GM19328 (cell line): ENCODE measurements at regions not wholly inside any gene's neighbourhood (a gene's known extent, or its start where the extent isn't known, plus 50 kb on each side); places are given as distances from the start of the nearest gene placed in this dataset.

Experiments
- ATAC-seq: cut with Tn5 transposase; IDR thresholded peaks from one replicate; pipeline ENCODE4 v1.9.1; 2021; ENCODE audit warnings: mild to moderate bottlenecking, moderate library complexity; ENCODE audit not compliant: unreplicated experiment

GRCh38 chr3:127132876-127133275 lies 60.1 kb upstream of the PRR23E start:
- no peak for ATAC-seq

GRCh38 chr3:127133971-127134370 lies 59.0 kb upstream of the PRR23E start:
- no peak for ATAC-seq

- ATAC-seq = no peak
Measured at GRCh38 chr3:127134466-127134865, 58.5 kb upstream of the PRR23E start.

GRCh38 chr3:127134887-127135240 lies 58.1 kb upstream of the PRR23E start:
- no peak for ATAC-seq

- ATAC-seq = no peak
Measured at GRCh38 chr3:127135241-127136023, 57.5 kb upstream of the PRR23E start.

GRCh38 chr3:127136024-127136600 lies 56.8 kb upstream of the PRR23E start:
- no peak for ATAC-seq

- no peak for ATAC-seq
Measured at GRCh38 chr3:127136706-127137105, 56.2 kb upstream of the PRR23E start.

GRCh38 chr3:127137113-127137512 lies 55.8 kb upstream of the PRR23E start:
- ATAC-seq = no peak

- ATAC-seq = no peak
Measured at GRCh38 chr3:127137757-127138536, 55.0 kb upstream of the PRR23E start.

- no peak for ATAC-seq
Measured at GRCh38 chr3:127139601-127140500, 53.1 kb upstream of the PRR23E start.

- no peak for ATAC-seq
Measured at GRCh38 chr3:127140501-127141460, 52.1 kb upstream of the PRR23E start.

- ATAC-seq = no peak
Measured at GRCh38 chr3:127141921-127142730, 50.8 kb upstream of the PRR23E start.
